ENCODE measurements at regions not wholly inside any gene's neighbourhood (a gene's known extent, or its start where the extent isn't known, plus 50 kb on each side); places are given as distances from the start of the nearest gene placed in this dataset.

DNA sequence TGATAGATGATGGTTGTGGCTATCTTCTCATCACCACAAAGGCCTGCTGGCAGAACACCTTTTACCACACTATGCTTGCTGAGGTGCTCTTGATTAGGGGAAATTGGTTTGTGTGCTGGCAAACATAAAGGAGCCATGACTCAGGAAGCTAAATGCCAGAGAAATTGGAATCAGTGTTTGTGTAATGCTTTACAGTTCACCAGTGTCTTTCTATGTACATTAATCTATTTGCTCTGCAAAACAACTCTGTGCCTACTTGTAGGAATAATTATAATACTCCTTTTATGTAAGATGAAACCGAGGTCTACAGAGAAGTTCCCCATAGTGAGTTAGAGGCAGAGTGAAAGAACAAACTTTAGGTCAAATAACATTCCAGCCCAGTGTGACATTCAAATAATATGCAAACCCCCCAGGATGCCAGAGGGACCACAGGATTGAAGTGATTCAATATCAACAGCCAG, 390.5 kb upstream of the HTR2A start:
- no peaks in the 10 kb centered on the region for H3K36me3 ChIP-seq (ENCODE audit: low read depth)
- WGBS, 2 experiments (ENCODE audit: low coverage in 1 of 2, low lambda C conversion rate in 2 of 2, missing lambda C conversion rate in 2 of 2), result 48 to 67% methylated on average over 1 of the region's 1 CpG
- peaks cover 10% of the 10 kb centered on the region for H3F3A ChIP-seq (ENCODE audit: insufficient read depth)
- no peak overlapping the region for H2AFZ ChIP-seq
- no peaks in the 10 kb centered on the region for H3K9me3 ChIP-seq (ENCODE audit: low read depth)
- no peaks in the 10 kb centered on the region for H3K27me3 ChIP-seq (replicated peaks; ENCODE audit: insufficient read depth)
- peak overlapping the region; percentile 1 for H3K4me2 ChIP-seq (ENCODE audit: unreplicated experiment)
- peak; percentile 60 for DNase-seq
- H3K9ac ChIP-seq, result no peak overlapping the region
- peaks cover 14% of the 10 kb centered on the region for H3K4me1 ChIP-seq (ENCODE audit: insufficient read depth)
- TF ChIP-seq EZH2phosphoT487 (IDR thresholded peaks at IDR 0.05; ENCODE audit: insufficient read depth, low read depth) (no peak), EZH2 (IDR thresholded peaks at IDR 0.05; ENCODE audit: insufficient read depth, poor library complexity, severe bottlenecking) (no peak)
- no peaks in the 10 kb centered on the region for H3K79me2 ChIP-seq (ENCODE audit: insufficient read depth)
- H3K4me3 ChIP-seq, result no peak overlapping the region
- no peaks in the 10 kb centered on the region for H4K20me1 ChIP-seq (ENCODE audit: insufficient read depth)
- H3K9me2 ChIP-seq (ENCODE audit: insufficient read depth), result no peaks in the 10 kb centered on the region
- no peak overlapping the region for H3K27ac ChIP-seq
- in situ Hi-C loops (cut with MboI), result no loop called here

DNA sequence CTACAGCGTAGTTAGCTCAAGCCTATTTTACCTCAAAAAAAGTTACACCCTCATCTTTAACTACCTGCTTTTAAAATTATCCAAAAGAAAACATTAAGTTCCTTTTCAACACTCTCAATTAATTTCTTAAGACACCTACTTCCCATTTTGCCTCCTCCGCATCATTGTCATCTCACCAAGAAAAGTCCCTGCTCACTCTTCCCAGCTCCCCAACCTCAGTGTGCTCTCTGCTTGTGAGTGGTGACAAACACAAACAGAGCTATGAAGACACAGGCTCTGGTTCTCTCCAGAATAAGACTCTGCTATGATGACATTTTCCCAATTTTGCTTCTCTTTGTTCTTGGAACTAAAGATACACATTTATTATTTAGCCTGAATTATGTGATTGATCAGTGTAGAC, 385.1 kb upstream of the HTR2A start:
- no peaks in the 10 kb centered on the region for H3K9me3 ChIP-seq (ENCODE audit: low read depth)
- no peak overlapping the region for H3K4me2 ChIP-seq (ENCODE audit: unreplicated experiment)
- H3K9me2 ChIP-seq (ENCODE audit: insufficient read depth), result no peaks in the 10 kb centered on the region
- H3K27ac ChIP-seq, result no peak overlapping the region
- no peak overlapping the region for H3K9ac ChIP-seq
- H3K79me2 ChIP-seq (ENCODE audit: insufficient read depth), result no peaks in the 10 kb centered on the region
- H3K4me3 ChIP-seq, result no peak overlapping the region
- H3F3A ChIP-seq (ENCODE audit: insufficient read depth), result 0 out of 2 replicates have a peak, but pooled peaks cover under 1% of the 10 kb centered on the region
- no peak overlapping the region for H2AFZ ChIP-seq
- H4K20me1 ChIP-seq (ENCODE audit: insufficient read depth), result no peaks in the 10 kb centered on the region
- DNase-seq, result no peak
- no peaks in the 10 kb centered on the region for H3K36me3 ChIP-seq (ENCODE audit: low read depth)
- TF ChIP-seq EZH2 (IDR thresholded peaks at IDR 0.05; ENCODE audit: insufficient read depth, poor library complexity, severe bottlenecking), result no peak
- TF ChIP-seq EZH2phosphoT487 (IDR thresholded peaks at IDR 0.05; ENCODE audit: insufficient read depth, low read depth), result no peak
- WGBS, 2 experiments (ENCODE audit: low coverage in 1 of 2, low lambda C conversion rate in 2 of 2, missing lambda C conversion rate in 2 of 2), result 95 to 98% methylated on average over 2 of the region's 2 CpGs
- H3K4me1 ChIP-seq (ENCODE audit: insufficient read depth), result peaks cover 2% of the 10 kb centered on the region
- H3K27me3 ChIP-seq (replicated peaks; ENCODE audit: insufficient read depth), result no peaks in the 10 kb centered on the region
- in situ Hi-C loops (cut with MboI), result no loop called here

DNA sequence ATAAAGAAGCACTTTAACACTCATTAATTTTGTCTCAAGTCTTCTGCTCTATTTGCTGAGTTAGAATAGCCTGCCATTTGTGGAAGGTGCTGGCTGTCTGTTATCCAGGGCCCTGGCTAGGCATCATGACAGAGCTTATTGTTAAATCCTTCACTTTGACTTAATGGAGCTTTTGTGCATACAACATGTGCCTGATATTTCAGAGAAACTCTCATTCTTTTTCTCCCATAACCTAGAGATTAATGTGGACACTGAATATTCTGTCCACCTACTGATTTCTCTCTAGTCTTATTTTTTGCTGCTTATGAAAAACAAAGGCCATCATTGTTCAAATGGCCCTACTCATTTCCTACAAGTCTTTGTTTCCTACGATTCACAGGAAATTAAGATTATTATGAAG, 383.1 kb upstream of the HTR2A start:
- DNase-seq, result no peak
- Histone ChIP-seq H2AFZ (no peak overlapping the region), H3K9me2 (ENCODE audit: insufficient read depth) (no peaks in the 10 kb centered on the region), H3K9ac (no peak overlapping the region), H3K4me2 (ENCODE audit: unreplicated experiment) (no peak overlapping the region), H3K36me3 (ENCODE audit: low read depth) (no peaks in the 10 kb centered on the region), H3K27me3 (replicated peaks; ENCODE audit: insufficient read depth) (no peaks in the 10 kb centered on the region), H4K20me1 (ENCODE audit: insufficient read depth) (no peaks in the 10 kb centered on the region), H3K4me3 (no peak overlapping the region), H3K79me2 (ENCODE audit: insufficient read depth) (no peaks in the 10 kb centered on the region), H3K27ac (no peak overlapping the region), H3K9me3 (ENCODE audit: low read depth) (no peaks in the 10 kb centered on the region), H3K4me1 (ENCODE audit: insufficient read depth) (no peaks in the 10 kb centered on the region), H3F3A (ENCODE audit: insufficient read depth) (no peaks in the 10 kb centered on the region)
- TF ChIP-seq EZH2phosphoT487 (IDR thresholded peaks at IDR 0.05; ENCODE audit: insufficient read depth, low read depth) (no peak), EZH2 (IDR thresholded peaks at IDR 0.05; ENCODE audit: insufficient read depth, poor library complexity, severe bottlenecking) (no peak)
- WGBS, 2 experiments (ENCODE audit: low coverage in 1 of 2, low lambda C conversion rate in 2 of 2, missing lambda C conversion rate in 2 of 2), result 29 to 42% methylated on average over 1 of the region's 1 CpG
- in situ Hi-C loops (cut with MboI), result no loop called here

DNA sequence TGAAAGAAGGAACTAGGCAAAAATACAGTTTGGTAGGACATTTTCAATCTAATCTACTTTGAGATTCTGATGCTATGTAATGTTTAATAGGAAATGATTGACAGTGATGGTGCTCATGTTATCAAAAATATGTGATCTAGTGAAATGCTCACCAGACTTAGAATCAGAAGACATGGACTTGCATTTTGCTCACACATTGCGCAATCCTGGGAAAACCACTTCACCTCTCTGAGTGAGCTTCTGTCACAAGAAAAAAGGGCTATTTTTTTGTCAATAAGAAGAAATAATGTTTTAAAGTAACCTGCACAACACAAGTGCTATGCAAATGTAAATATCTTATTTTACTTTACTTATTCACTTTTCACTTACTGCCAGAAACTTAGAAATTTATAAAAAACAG, 380.9 kb upstream of the HTR2A start:
- Histone ChIP-seq H4K20me1 (ENCODE audit: insufficient read depth) (no peaks in the 10 kb centered on the region), H2AFZ (no peak overlapping the region), H3K36me3 (ENCODE audit: low read depth) (no peaks in the 10 kb centered on the region), H3K9me3 (ENCODE audit: low read depth) (no peaks in the 10 kb centered on the region), H3K4me3 (no peak overlapping the region), H3K79me2 (ENCODE audit: insufficient read depth) (no peaks in the 10 kb centered on the region), H3K9ac (no peak overlapping the region), H3K27ac (no peak overlapping the region), H3K4me2 (ENCODE audit: unreplicated experiment) (no peak overlapping the region), H3K9me2 (ENCODE audit: insufficient read depth) (no peaks in the 10 kb centered on the region), H3K27me3 (replicated peaks; ENCODE audit: insufficient read depth) (no peaks in the 10 kb centered on the region), H3K4me1 (ENCODE audit: insufficient read depth) (no peaks in the 10 kb centered on the region), H3F3A (ENCODE audit: insufficient read depth) (no peaks in the 10 kb centered on the region)
- TF ChIP-seq EZH2phosphoT487 (IDR thresholded peaks at IDR 0.05; ENCODE audit: insufficient read depth, low read depth) (no peak), EZH2 (IDR thresholded peaks at IDR 0.05; ENCODE audit: insufficient read depth, poor library complexity, severe bottlenecking) (no peak)
- WGBS, 2 experiments (ENCODE audit: low coverage in 1 of 2, low lambda C conversion rate in 2 of 2, missing lambda C conversion rate in 2 of 2), result 100% methylated on average over 1 of the region's 1 CpG
- in situ Hi-C loops (cut with MboI), result no loop called here
- peak; percentile 47 for DNase-seq

DNA sequence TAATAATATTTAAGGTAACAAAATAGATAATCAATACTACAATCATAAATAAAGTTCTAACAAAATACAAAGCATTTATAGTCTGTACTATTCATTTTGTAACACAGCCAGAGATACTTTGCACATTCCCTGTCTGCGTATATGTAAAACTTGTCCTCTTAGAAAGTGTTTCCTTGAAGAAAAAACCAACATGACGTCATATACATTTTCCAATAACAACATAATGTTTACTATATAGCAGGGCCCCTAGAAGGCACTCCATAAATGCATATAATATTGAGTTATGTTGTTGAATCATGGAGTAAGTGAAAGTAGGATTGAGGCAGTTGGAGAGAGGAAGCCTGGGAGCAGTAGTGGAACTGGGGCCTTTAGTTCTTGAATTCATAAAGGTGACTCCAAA, 371.4 kb upstream of the HTR2A start:
- DNase-seq, result no peak
- no peaks in the 10 kb centered on the region for H4K20me1 ChIP-seq (ENCODE audit: insufficient read depth)
- no peak overlapping the region for H3K4me2 ChIP-seq (ENCODE audit: unreplicated experiment)
- H3K27me3 ChIP-seq (replicated peaks; ENCODE audit: insufficient read depth), result no peaks in the 10 kb centered on the region
- H3K9ac ChIP-seq, result no peak overlapping the region
- no peaks in the 10 kb centered on the region for H3F3A ChIP-seq (ENCODE audit: insufficient read depth)
- no peaks in the 10 kb centered on the region for H3K9me3 ChIP-seq (ENCODE audit: low read depth)
- H3K9me2 ChIP-seq (ENCODE audit: insufficient read depth), result no peaks in the 10 kb centered on the region
- H2AFZ ChIP-seq, result no peak overlapping the region
- no peak overlapping the region for H3K4me3 ChIP-seq
- H3K36me3 ChIP-seq (ENCODE audit: low read depth), result no peaks in the 10 kb centered on the region
- no peak overlapping the region for H3K27ac ChIP-seq
- no peak for TF ChIP-seq EZH2 (IDR thresholded peaks at IDR 0.05; ENCODE audit: insufficient read depth, poor library complexity, severe bottlenecking)
- no peak for TF ChIP-seq EZH2phosphoT487 (IDR thresholded peaks at IDR 0.05; ENCODE audit: insufficient read depth, low read depth)
- H3K4me1 ChIP-seq (ENCODE audit: insufficient read depth), result no peaks in the 10 kb centered on the region
- WGBS, 2 experiments (ENCODE audit: low coverage in 1 of 2, low lambda C conversion rate in 2 of 2, missing lambda C conversion rate in 2 of 2), result 66 to 71% methylated on average over 2 of the region's 2 CpGs
- in situ Hi-C loops (cut with MboI), result no loop called here
- no peaks in the 10 kb centered on the region for H3K79me2 ChIP-seq (ENCODE audit: insufficient read depth)
